ENCODE measurements at regions not wholly inside any gene's neighbourhood (a gene's known extent, or its start where the extent isn't known, plus 50 kb on each side); places are given as distances from the start of the nearest gene placed in this dataset.

DNA sequence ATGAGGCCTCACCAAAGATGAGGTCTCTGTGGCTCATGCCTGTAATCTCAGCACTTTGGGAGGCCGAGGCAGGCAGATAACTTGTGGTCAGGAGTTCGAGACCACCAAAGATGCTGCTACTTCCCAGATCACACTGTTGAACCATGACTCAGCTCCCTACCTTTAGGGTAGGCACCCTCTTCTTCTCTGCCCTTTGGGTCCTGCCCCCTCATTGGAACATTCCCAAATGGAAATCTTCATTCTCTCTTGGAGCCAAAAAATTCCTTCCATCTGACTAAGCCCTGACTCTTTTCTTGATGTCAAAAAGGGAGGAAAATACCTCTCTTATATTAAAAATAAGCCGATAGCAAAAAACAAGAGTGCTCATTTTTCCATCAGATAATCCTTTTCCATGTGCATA is 183.5 kb downstream of the PAX3 start:
- H3K27ac ChIP-seq (ENCODE audit: insufficient read depth, low read length), result no peak overlapping the region

More for the DNA sequence above, 183.5 kb downstream of the PAX3 start:
- no peaks in the 10 kb centered on the region for H3K36me3 ChIP-seq (ENCODE audit: control insufficient read depth, insufficient read depth, low read length)
- H2AK5ac ChIP-seq (ENCODE audit: low read depth, low read length), result no peak overlapping the region
- no peak overlapping the region for H4K8ac ChIP-seq (ENCODE audit: low read depth in 2 of 2, low read length in 2 of 2)
- no peak overlapping the region for H3K9ac ChIP-seq (ENCODE audit: low read depth, low read length)
- CTCF ChIA-PET, result no interaction called here
- H4K20me1 ChIP-seq (ENCODE audit: insufficient read depth, low read length), result no peaks in the 10 kb centered on the region
- no peak overlapping the region for H3K4me3 ChIP-seq (ENCODE audit: insufficient read depth, low read depth, low read length)
- no peaks in the 10 kb centered on the region for H3K79me1 ChIP-seq (ENCODE audit: low read depth in 1 of 2, low read length in 2 of 2)
- H3K9me3 ChIP-seq (ENCODE audit: control insufficient read depth, insufficient read depth, low read length), result no peaks in the 10 kb centered on the region
- H3K56ac ChIP-seq (ENCODE audit: extremely low read depth, insufficient read depth, low read length), result no peak overlapping the region
- in situ Hi-C loops (cut with MboI; ENCODE audit: low sequenced_read_pairs), result no loop called here
- H3K9me1 ChIP-seq (ENCODE audit: insufficient read depth, low read length), result no peaks in the 10 kb centered on the region
- H3K27me3 ChIP-seq (ENCODE audit: control insufficient read depth, insufficient read depth, low read length), result no peaks in the 10 kb centered on the region
- dilution Hi-C loops (cut with HindIII; ENCODE audit: low sequenced_read_pairs, unreplicated experiment), result no loop called here
- POLR2A ChIA-PET (ENCODE audit: unreplicated experiment), result no interaction called here
- H2BK5ac ChIP-seq (ENCODE audit: low read depth, low read length, poor library complexity, severe bottlenecking), result no peak overlapping the region
- no peak overlapping the region for H3K4me2 ChIP-seq (ENCODE audit: low read depth, low read length)
- TF ChIP-seq, protein P1, sequence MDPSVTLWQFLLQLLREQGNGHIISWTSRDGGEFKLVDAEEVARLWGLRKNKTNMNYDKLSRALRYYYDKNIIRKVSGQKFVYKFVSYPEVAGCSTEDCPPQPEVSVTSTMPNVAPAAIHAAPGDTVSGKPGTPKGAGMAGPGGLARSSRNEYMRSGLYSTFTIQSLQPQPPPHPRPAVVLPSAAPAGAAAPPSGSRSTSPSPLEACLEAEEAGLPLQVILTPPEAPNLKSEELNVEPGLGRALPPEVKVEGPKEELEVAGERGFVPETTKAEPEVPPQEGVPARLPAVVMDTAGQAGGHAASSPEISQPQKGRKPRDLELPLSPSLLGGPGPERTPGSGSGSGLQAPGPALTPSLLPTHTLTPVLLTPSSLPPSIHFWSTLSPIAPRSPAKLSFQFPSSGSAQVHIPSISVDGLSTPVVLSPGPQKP (IDR thresholded peaks at IDR 0.05; ENCODE audit: borderline replicate concordance, low read depth, low read length), result no peak
- TF ChIP-seq MAFK (IDR thresholded peaks at IDR 0.05; ENCODE audit: low read depth, low read length) (no peak), MAZ (IDR thresholded peaks at IDR 0.05; ENCODE audit: borderline replicate concordance, low read depth, low read length) (no peak), BHLHE40 (IDR thresholded peaks at IDR 0.05; ENCODE audit: low read depth, low read length) (no peak), CEBPB (IDR thresholded peaks at IDR 0.05; ENCODE audit: low read depth, low read length) (no peak)
- TF ChIP-seq, protein P2, sequence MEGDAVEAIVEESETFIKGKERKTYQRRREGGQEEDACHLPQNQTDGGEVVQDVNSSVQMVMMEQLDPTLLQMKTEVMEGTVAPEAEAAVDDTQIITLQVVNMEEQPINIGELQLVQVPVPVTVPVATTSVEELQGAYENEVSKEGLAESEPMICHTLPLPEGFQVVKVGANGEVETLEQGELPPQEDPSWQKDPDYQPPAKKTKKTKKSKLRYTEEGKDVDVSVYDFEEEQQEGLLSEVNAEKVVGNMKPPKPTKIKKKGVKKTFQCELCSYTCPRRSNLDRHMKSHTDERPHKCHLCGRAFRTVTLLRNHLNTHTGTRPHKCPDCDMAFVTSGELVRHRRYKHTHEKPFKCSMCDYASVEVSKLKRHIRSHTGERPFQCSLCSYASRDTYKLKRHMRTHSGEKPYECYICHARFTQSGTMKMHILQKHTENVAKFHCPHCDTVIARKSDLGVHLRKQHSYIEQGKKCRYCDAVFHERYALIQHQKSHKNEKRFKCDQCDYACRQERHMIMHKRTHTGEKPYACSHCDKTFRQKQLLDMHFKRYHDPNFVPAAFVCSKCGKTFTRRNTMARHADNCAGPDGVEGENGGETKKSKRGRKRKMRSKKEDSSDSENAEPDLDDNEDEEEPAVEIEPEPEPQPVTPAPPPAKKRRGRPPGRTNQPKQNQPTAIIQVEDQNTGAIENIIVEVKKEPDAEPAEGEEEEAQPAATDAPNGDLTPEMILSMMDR (conservative IDR thresholded peaks at IDR 0.05; ENCODE audit: low read depth, low read length), result no peak
- WGBS, 2 experiments (ENCODE audit: extremely low coverage in 2 of 2, insufficient read length in 1 of 2), result no CpG with 5 or more reads among the region's 3 CpGs
- no peak overlapping the region for H3K18ac ChIP-seq (ENCODE audit: low read depth, low read length)
- DNase-seq (no peak), ATAC-seq (ENCODE audit: low read depth) (no peak)
- no peak overlapping the region for H2BK20ac ChIP-seq (ENCODE audit: low read depth, low read length)
- H2BK15ac ChIP-seq (ENCODE audit: low read depth, low read length), result no peak overlapping the region
- no peak overlapping the region for H4K5ac ChIP-seq (ENCODE audit: low read depth, low read length)
- H3K14ac ChIP-seq (replicated peaks; ENCODE audit: low read depth, low read length), result no peak overlapping the region
- no peak overlapping the region for H2AK9ac ChIP-seq (replicated peaks; ENCODE audit: low read depth, low read length, poor library complexity)
- no peak overlapping the region for H3K23ac ChIP-seq (ENCODE audit: low read depth, low read length)
- no peak overlapping the region for H4K91ac ChIP-seq (ENCODE audit: insufficient read depth, low read depth, low read length)
- H2BK120ac ChIP-seq (ENCODE audit: low read depth, low read length), result no peak overlapping the region
- BruUV-seq (replicated peaks), result no TSS peak
- intact Hi-C loops (cut with micrococcal nuclease), result no loop called here
- H3K4me1 ChIP-seq (ENCODE audit: control insufficient read depth, insufficient read depth, low read length), result no peaks in the 10 kb centered on the region
- H3K4ac ChIP-seq (ENCODE audit: low read depth, low read length), result no peak overlapping the region
- H2AFZ ChIP-seq (replicated peaks; ENCODE audit: low read length, poor library complexity), result no peak overlapping the region
